ENCODE measurements at regions not wholly inside any gene's neighbourhood (a gene's known extent, or its start where the extent isn't known, plus 50 kb on each side); places are given as distances from the start of the nearest gene placed in this dataset.

GRCh38 chr5:107808671-107809137 lies 138.0 kb upstream of the EFNA5 start:
- peak; percentile 7 for DNase-seq (ENCODE audit: low read depth)

- no peak for DNase-seq (ENCODE audit: low read depth)
Measured at GRCh38 chr5:107807431-107807830, 136.7 kb upstream of the EFNA5 start.

GRCh38 chr5:107806705-107807104 lies 136.0 kb upstream of the EFNA5 start:
- peak; percentile 82 for DNase-seq (ENCODE audit: low read depth)

- no peak for DNase-seq (ENCODE audit: low read depth)
Measured at GRCh38 chr5:107806271-107806670, 135.5 kb upstream of the EFNA5 start.

GRCh38 chr5:107805824-107806223 lies 135.1 kb upstream of the EFNA5 start:
- no peak for DNase-seq (ENCODE audit: low read depth)

- DNase-seq (ENCODE audit: low read depth): no peak
Measured at GRCh38 chr5:107805166-107805565, 134.4 kb upstream of the EFNA5 start.

- no peak for DNase-seq (ENCODE audit: low read depth)
Measured at GRCh38 chr5:107803728-107804127, 133.0 kb upstream of the EFNA5 start.

- DNase-seq (ENCODE audit: low read depth): no peak
Measured at GRCh38 chr5:107801061-107801460, 130.3 kb upstream of the EFNA5 start.

- no peak for DNase-seq (ENCODE audit: low read depth)
Measured at GRCh38 chr5:107799306-107799705, 128.6 kb upstream of the EFNA5 start.

GRCh38 chr5:107796797-107797196 lies 126.1 kb upstream of the EFNA5 start:
- peak; percentile 35 for DNase-seq (ENCODE audit: low read depth)

GRCh38 chr5:107794741-107795140 lies 124.0 kb upstream of the EFNA5 start:
- no peak for DNase-seq (ENCODE audit: low read depth)

- no peak for DNase-seq (ENCODE audit: low read depth)
Measured at GRCh38 chr5:107792940-107793339, 122.2 kb upstream of the EFNA5 start.

GRCh38 chr5:107790671-107791070 lies 119.9 kb upstream of the EFNA5 start:
- no peak for DNase-seq (ENCODE audit: low read depth)

GRCh38 chr5:107786424-107786823 lies 115.7 kb upstream of the EFNA5 start:
- DNase-seq (ENCODE audit: low read depth): no peak

GRCh38 chr5:107783551-107783950 lies 112.8 kb upstream of the EFNA5 start:
- peak; percentile 48 for DNase-seq (ENCODE audit: low read depth)

GRCh38 chr5:107782561-107783169 lies 111.9 kb upstream of the EFNA5 start:
- no peak for DNase-seq (ENCODE audit: low read depth)

- DNase-seq (ENCODE audit: low read depth): peak; percentile 24
Measured at GRCh38 chr5:107781451-107781850, 110.7 kb upstream of the EFNA5 start.

- no peak for DNase-seq (ENCODE audit: low read depth)
Measured at GRCh38 chr5:107779437-107779836, 108.7 kb upstream of the EFNA5 start.

GRCh38 chr5:107778647-107779046 lies 107.9 kb upstream of the EFNA5 start:
- no peak for DNase-seq (ENCODE audit: low read depth)

GRCh38 chr5:107776922-107777740 lies 106.4 kb upstream of the EFNA5 start:
- no peak for DNase-seq (ENCODE audit: low read depth)

GRCh38 chr5:107776506-107776905 lies 105.8 kb upstream of the EFNA5 start:
- DNase-seq (ENCODE audit: low read depth): no peak

GRCh38 chr5:107774316-107774715 lies 103.6 kb upstream of the EFNA5 start:
- no peak for DNase-seq (ENCODE audit: low read depth)

- no peak for DNase-seq (ENCODE audit: low read depth)
Measured at GRCh38 chr5:107773479-107773878, 102.7 kb upstream of the EFNA5 start.
